AG08396 (cell line): ENCODE measurements at regions not wholly inside any gene's neighbourhood (a gene's known extent, or its start where the extent isn't known, plus 50 kb on each side); places are given as distances from the start of the nearest gene placed in this dataset.

Source experiments
- DNase-seq: peaks from one replicate; pipeline ENCODE4 v3.0.0; 2012; ENCODE audit warnings: low spot score, mixed read lengths

GRCh38 chr18:39990540-39990939 is 1964.5 kb upstream of the PIK3C3 start:
- no peak for DNase-seq

- no peak for DNase-seq
Observed at GRCh38 chr18:39976771-39977170, 1978.3 kb upstream of the PIK3C3 start.

- DNase-seq = no peak
Observed at GRCh38 chr18:39972521-39972920, 1982.5 kb upstream of the PIK3C3 start.

- no peak for DNase-seq
Observed at GRCh38 chr18:39969803-39970494, 1985.1 kb upstream of the PIK3C3 start.

- DNase-seq = no peak
Observed at GRCh38 chr18:39966275-39966674, 1988.8 kb upstream of the PIK3C3 start.

- DNase-seq = no peak
Observed at GRCh38 chr18:39962546-39962945, 1992.5 kb upstream of the PIK3C3 start.

GRCh38 chr18:39960550-39960949 is 1994.5 kb upstream of the PIK3C3 start:
- no peak for DNase-seq

- DNase-seq = no peak
Observed at GRCh38 chr18:39959839-39960238, 1995.2 kb upstream of the PIK3C3 start.

GRCh38 chr18:39958876-39959275 is 1996.2 kb upstream of the PIK3C3 start:
- DNase-seq = no peak

- DNase-seq = no peak
Observed at GRCh38 chr18:39952816-39953215, 2002.2 kb upstream of the PIK3C3 start.

GRCh38 chr18:39951142-39951720 is 2003.8 kb upstream of the PIK3C3 start:
- DNase-seq = no peak

GRCh38 chr18:39946623-39947061 is 2008.4 kb upstream of the PIK3C3 start:
- peak; percentile 5 for DNase-seq

GRCh38 chr18:39945076-39945475 is 2010.0 kb upstream of the PIK3C3 start:
- DNase-seq = no peak

GRCh38 chr18:39942702-39943101 is 2012.3 kb upstream of the PIK3C3 start:
- DNase-seq = no peak

GRCh38 chr18:39938676-39939608 is 2016.1 kb upstream of the PIK3C3 start:
- no peak for DNase-seq

GRCh38 chr18:39935598-39935997 is 2019.4 kb upstream of the PIK3C3 start:
- no peak for DNase-seq

GRCh38 chr18:39918847-39919246 is 2036.2 kb upstream of the PIK3C3 start:
- no peak for DNase-seq

- DNase-seq = no peak
Observed at GRCh38 chr18:39913672-39914366, 2041.2 kb upstream of the PIK3C3 start.

GRCh38 chr18:39911716-39912115 is 2043.3 kb upstream of the PIK3C3 start:
- no peak for DNase-seq

- no peak for DNase-seq
Observed at GRCh38 chr18:39909706-39910105, 2045.3 kb upstream of the PIK3C3 start.

GRCh38 chr18:39886136-39886535 is 2068.9 kb upstream of the PIK3C3 start:
- no peak for DNase-seq

- no peak for DNase-seq
Observed at GRCh38 chr18:39872651-39873050, 2082.4 kb upstream of the PIK3C3 start.
